Esophagus muscularis mucosa (tissue), 4 donors: ENCODE measurements at regions not wholly inside any gene's neighbourhood (a gene's known extent, or its start where the extent isn't known, plus 50 kb on each side); places are given as distances from the start of the nearest gene placed in this dataset.
"Not testable (repeated sequence)": the region's sequence is repeated elsewhere in the genome, so short reads cannot be mapped to it uniquely, and the experiment has no call there.

Source experiments
- DNase-seq: peaks from one replicate; pipeline ENCODE4 v3.0.0-alpha.2; 2017; ENCODE audit errors: extremely low spot score
- H3K27ac ChIP-seq, 4 donors: fragments of 200-600 bp; sonication (generic); replicated peaks in 1 of 4; 1 replicate in 3 of 4; 2 replicates in 1 of 4; pipeline ENCODE4 v1.5.1; 2016 to 2019; ENCODE audit warnings: mild to moderate bottlenecking in 1 of 4
- H3K27me3 ChIP-seq, 4 donors: fragments of 200-600 bp; sonication (generic); one replicate each; pipeline versions ENCODE4 v1.5.1 to v1.6.0; 2016 to 2019
- H3K36me3 ChIP-seq, 4 donors: fragments of 200-600 bp; sonication (generic); one replicate each; pipeline ENCODE4 v1.5.1; 2016 to 2019
- H3K4me1 ChIP-seq, 4 donors: fragments of 200-600 bp; sonication (generic); one replicate each; pipeline ENCODE4 v1.5.1; 2016 to 2019
- H3K4me3 ChIP-seq, 4 donors: fragments of 200-600 bp; sonication (generic); 1 replicate in 2 of 4; 2 replicates in 2 of 4; pipeline ENCODE4 v1.5.1; 2016 to 2019; ENCODE audit warnings: mild to moderate bottlenecking in 4 of 4, moderate library complexity in 1 of 4
- H3K9me3 ChIP-seq, 4 donors: fragments of 200-600 bp; sonication (generic); 1 replicate in 3 of 4; 2 replicates in 1 of 4; pipeline ENCODE4 v1.5.1; 2016 to 2019
- EP300 ChIP-seq: sonication (generic); formaldehyde crosslinking; IDR thresholded peaks from one replicate; pipeline ENCODE4 v1.6.1; 2017; ENCODE audit warnings: antibody characterized with exemption
- POLR2A ChIP-seq: fragments of 450-650 bp; IDR thresholded peaks from one replicate; pipeline ENCODE4 v1.6.1; 2017; ENCODE audit warnings: antibody characterized with exemption, moderate library complexity, mild to moderate bottlenecking, low read depth
- POLR2AphosphoS5 ChIP-seq, 2 donors: sonication (generic); formaldehyde crosslinking; IDR thresholded peaks; one replicate each; pipeline ENCODE4 v1.6.1; 2017; ENCODE audit warnings: antibody characterized with exemption in 2 of 2
- WGBS: methylation state at CpG from one replicate; pipeline ENCODE4 v1.1.5; 2018; 5-methylcytosine and 5-hydroxymethylcytosine counted together
- intact Hi-C: fragments of 100-400 bp; cut with DNase I; formaldehyde crosslinking; loops from one replicate; pipeline ENCODE4 v1.15.1; 2023
- TF ChIP-seq, protein P1 (sequence below), 3 experiments: fragments of 200-600 bp in 2 of 3; fragments of 450-650 bp in 1 of 3; sonication (generic) in 2 of 3; IDR thresholded peaks; one replicate each; pipeline ENCODE4 v1.5.1; 2017 to 2019; ENCODE audit warnings: antibody characterized with exemption in 3 of 3, mild to moderate bottlenecking in 2 of 3, moderate library complexity in 1 of 3

DNA sequence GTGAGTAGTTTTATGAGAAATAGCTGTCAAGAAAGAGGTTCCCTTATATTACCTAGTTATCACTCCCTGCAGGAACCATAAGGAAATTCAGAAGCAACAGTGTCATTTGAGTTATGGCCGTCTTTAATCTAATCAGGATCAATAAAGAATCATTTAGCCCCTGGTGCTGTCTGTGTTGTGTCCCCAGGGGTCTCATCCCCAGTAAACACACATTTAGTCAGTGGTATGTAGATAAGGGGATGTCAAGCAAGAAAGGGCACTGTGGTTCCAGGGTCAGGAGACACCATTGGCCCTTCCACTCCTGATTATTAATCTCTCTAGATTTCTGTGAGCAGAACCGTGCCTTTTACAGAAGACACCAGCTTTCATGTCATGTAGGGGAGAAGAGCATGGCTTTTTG lies 158.0 kb upstream of the SEMA6A start:
- TF ChIP-seq POLR2AphosphoS5 (IDR thresholded peaks at IDR 0.05) (no peak), EP300 (no peak), POLR2A (no peak)
- TF ChIP-seq, protein P1, sequence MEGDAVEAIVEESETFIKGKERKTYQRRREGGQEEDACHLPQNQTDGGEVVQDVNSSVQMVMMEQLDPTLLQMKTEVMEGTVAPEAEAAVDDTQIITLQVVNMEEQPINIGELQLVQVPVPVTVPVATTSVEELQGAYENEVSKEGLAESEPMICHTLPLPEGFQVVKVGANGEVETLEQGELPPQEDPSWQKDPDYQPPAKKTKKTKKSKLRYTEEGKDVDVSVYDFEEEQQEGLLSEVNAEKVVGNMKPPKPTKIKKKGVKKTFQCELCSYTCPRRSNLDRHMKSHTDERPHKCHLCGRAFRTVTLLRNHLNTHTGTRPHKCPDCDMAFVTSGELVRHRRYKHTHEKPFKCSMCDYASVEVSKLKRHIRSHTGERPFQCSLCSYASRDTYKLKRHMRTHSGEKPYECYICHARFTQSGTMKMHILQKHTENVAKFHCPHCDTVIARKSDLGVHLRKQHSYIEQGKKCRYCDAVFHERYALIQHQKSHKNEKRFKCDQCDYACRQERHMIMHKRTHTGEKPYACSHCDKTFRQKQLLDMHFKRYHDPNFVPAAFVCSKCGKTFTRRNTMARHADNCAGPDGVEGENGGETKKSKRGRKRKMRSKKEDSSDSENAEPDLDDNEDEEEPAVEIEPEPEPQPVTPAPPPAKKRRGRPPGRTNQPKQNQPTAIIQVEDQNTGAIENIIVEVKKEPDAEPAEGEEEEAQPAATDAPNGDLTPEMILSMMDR (IDR thresholded peaks at IDR 0.05), result no peak
- H3K9me3 ChIP-seq, result no peaks in the 10 kb centered on the region
- intact Hi-C loops, result no loop called here
- H3K4me1 ChIP-seq, result peaks cover 12 to 28% (median 22%) of the 10 kb centered on the region in 4 donors
- no peak for DNase-seq
- H3K27me3 ChIP-seq, result no peaks in the 10 kb centered on the region
- H3K36me3 ChIP-seq, result no peaks in the 10 kb centered on the region
- no peak overlapping the region for H3K4me3 ChIP-seq
- H3K27ac ChIP-seq, result no peak overlapping the region
- 86% methylated on average over 2 of the region's 2 CpGs for WGBS

DNA sequence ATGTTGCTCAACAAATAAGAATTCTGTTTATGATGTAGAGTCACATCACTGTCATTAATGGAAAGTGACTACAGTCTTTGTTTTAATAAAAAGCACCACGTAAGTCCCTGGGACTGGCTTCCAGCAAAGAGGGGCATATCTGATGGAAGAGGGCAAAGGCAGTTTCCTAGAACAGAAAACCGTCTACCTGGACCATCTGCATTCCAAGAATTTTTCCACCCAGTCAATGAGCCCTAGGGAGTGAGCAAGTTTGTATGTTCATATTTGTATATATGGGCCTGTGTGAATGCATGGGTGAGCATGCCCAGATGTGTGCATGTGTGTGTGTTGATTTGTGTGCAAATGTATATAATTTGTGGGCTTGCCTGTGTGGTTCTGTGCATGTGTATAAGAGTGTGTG lies 156.8 kb upstream of the SEMA6A start:
- DNase-seq, result no peak
- Histone ChIP-seq H3K4me3 (no peak overlapping the region), H3K4me1 (peaks cover 12 to 28% (median 22%) of the 10 kb centered on the region in 4 donors), H3K27ac (no peak overlapping the region), H3K9me3 (no peaks in the 10 kb centered on the region), H3K36me3 (no peaks in the 10 kb centered on the region), H3K27me3 (no peaks in the 10 kb centered on the region)
- TF ChIP-seq, protein P1 (IDR thresholded peaks at IDR 0.05), result no peak
- TF ChIP-seq POLR2AphosphoS5 (IDR thresholded peaks at IDR 0.05), result no peak
- TF ChIP-seq POLR2A, result no peak
- TF ChIP-seq EP300, result no peak
- intact Hi-C loops, result no loop called here
- 86% methylated on average over 2 of the region's 2 CpGs for WGBS

DNA sequence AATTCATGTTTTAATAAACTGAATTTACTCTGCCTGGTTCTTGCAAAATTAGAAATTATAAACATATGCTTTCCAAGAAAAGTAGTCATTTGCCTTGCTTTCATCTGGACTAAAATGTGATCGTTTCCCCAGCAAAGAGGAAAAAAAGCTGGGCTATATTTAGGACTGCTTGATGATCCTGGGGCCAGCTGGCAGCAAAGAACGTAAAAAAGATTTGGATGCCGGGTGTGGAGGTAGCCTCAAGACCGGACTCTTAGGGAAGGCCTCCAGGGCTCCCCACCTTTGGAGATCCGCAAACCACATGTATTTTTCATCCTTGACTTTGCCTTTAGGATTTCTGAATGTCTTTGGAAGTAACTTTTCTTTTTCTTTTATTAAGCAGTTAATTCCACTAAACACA lies 156.1 kb upstream of the SEMA6A start:
- intact Hi-C loops, result no loop called here
- Histone ChIP-seq H3K4me3 (no peak overlapping the region), H3K9me3 (no peaks in the 10 kb centered on the region), H3K36me3 (no peaks in the 10 kb centered on the region), H3K4me1 (peaks cover 12 to 28% (median 22%) of the 10 kb centered on the region in 4 donors), H3K27me3 (no peaks in the 10 kb centered on the region), H3K27ac (no peak overlapping the region)
- no peak for TF ChIP-seq POLR2AphosphoS5 (IDR thresholded peaks at IDR 0.05)
- no peak for TF ChIP-seq EP300
- no peak for TF ChIP-seq POLR2A
- TF ChIP-seq, protein P1 (IDR thresholded peaks at IDR 0.05), result no peak
- WGBS, result 49% methylated on average over 5 of the region's 5 CpGs
- DNase-seq, result no peak

DNA sequence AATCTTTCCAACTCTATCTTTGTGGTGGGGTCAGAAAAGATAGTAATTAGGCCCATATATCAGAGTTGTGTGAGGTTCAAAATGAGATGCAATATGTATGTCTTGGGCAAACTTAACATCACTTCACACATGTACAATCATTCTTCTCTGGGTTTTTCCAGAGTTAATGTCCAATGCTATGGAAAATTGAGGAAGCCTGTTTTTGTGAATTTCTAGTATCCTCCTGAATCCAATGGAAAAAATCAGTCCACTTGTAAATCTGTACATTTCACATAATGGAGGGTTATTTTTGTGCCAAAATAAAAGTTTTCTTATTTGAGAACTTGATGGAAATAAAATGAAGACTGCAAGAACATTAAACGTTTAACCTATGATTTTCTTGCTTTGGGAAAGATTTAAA lies 155.6 kb upstream of the SEMA6A start:
- 51% methylated on average over 1 of the region's 1 CpG for WGBS
- TF ChIP-seq, protein P1 (IDR thresholded peaks at IDR 0.05), result no peak
- TF ChIP-seq EP300 (no peak), POLR2AphosphoS5 (IDR thresholded peaks at IDR 0.05) (no peak), POLR2A (no peak)
- Histone ChIP-seq H3K4me1 (peaks cover 12 to 28% (median 22%) of the 10 kb centered on the region in 4 donors), H3K27me3 (no peaks in the 10 kb centered on the region), H3K27ac (no peak overlapping the region), H3K9me3 (no peaks in the 10 kb centered on the region), H3K36me3 (no peaks in the 10 kb centered on the region), H3K4me3 (no peak overlapping the region)
- intact Hi-C loops, result no loop called here
- no peak for DNase-seq

DNA sequence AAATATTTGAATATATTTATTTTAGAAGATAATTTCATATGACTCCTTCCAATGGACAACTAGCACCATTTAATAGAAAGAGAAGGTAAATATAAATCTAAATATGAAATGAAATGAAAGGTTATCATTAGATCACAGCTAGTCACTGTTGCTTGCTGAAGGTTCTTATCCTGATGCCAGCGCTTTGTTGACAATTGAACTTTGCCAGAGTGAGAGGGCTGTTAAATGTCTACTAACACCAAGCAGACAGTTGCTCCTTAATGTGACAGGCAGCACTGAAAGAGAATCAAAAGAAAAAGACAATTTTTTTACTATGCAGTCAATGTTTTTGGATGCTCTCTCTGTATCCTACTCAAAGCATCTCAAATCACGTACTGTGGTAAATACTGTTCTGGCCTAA lies 152.6 kb upstream of the SEMA6A start:
- Histone ChIP-seq H3K27ac (no peak overlapping the region), H3K9me3 (no peaks in the 10 kb centered on the region), H3K36me3 (no peaks in the 10 kb centered on the region), H3K27me3 (no peaks in the 10 kb centered on the region), H3K4me1 (peaks cover 3 to 9% (median 5%) of the 10 kb centered on the region in 4 donors), H3K4me3 (no peak overlapping the region)
- intact Hi-C loops, result no loop called here
- no peak for DNase-seq
- WGBS, result 65% methylated on average over 2 of the region's 2 CpGs
- TF ChIP-seq POLR2AphosphoS5 (IDR thresholded peaks at IDR 0.05), result no peak
- TF ChIP-seq POLR2A, result no peak
- TF ChIP-seq, protein P1 (IDR thresholded peaks at IDR 0.05), result no peak
- no peak for TF ChIP-seq EP300

DNA sequence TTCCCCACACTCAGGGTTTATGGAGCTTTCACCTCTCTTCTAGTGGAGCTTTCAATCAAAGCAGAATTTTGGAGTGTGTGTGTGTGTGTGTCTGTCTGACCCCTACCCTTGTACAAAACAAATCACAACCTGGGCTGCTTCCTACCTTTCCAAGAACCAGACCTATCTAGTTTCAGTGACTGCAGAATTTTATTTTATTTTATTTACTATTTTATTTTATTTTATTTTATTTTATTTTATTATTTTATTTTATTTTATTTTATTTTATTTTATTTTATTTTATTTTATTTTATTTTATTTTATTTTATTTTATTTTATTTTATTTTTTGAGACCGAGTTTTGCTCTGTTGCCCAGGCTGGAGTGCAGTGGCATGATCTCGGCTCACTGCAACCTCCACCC lies 151.6 kb upstream of the SEMA6A start:
- H3K4me1 ChIP-seq, H3K4me3 ChIP-seq, intact Hi-C loops, H3K36me3 ChIP-seq, DNase-seq, H3K27ac ChIP-seq, H3K9me3 ChIP-seq, H3K27me3 ChIP-seq: not testable (repeated sequence)
- 100% methylated on average over 2 of the region's 2 CpGs for WGBS
